ENCODE measurements at regions not wholly inside any gene's neighbourhood (a gene's known extent, or its start where the extent isn't known, plus 50 kb on each side); places are given as distances from the start of the nearest gene placed in this dataset.

DNA sequence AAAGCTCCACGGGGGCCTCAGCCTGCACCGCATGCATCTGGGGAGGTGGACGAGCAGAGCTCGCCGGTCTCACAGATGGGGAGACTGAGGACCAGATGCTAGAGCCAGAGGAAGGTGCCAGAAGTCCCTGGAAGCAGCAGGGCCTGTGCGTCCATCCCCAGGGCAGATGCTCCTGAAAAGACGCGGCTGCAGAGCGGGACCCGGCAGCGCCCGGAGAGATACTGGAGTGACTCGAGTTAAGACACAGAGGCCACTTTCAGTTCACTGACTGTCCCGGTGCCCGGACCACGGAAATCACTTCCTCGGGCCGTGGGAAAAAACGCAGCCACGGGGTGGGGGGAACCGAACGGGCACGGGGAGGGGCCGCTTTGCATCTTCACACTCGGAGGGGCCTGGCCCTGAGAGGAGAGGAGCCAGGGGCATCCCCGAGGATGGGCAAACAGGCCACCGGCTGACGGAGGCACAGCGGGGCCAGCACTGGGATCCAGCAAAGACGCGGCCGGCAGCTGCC, 85.4 kb downstream of the FOXL3 start:
- Histone ChIP-seq H3K27me3 (ENCODE audit: control insufficient read depth, insufficient read depth, low read length) (no peaks in the 10 kb centered on the region), H3K36me3 (ENCODE audit: control insufficient read depth, insufficient read depth, low read length) (no peaks in the 10 kb centered on the region), H3K4me3 (ENCODE audit: low read depth, low read length) (no peak overlapping the region)
- no peak for DNase-seq (ENCODE audit: low read depth)
- FAIRE-seq, result no peak
- TF ChIP-seq, protein P1, sequence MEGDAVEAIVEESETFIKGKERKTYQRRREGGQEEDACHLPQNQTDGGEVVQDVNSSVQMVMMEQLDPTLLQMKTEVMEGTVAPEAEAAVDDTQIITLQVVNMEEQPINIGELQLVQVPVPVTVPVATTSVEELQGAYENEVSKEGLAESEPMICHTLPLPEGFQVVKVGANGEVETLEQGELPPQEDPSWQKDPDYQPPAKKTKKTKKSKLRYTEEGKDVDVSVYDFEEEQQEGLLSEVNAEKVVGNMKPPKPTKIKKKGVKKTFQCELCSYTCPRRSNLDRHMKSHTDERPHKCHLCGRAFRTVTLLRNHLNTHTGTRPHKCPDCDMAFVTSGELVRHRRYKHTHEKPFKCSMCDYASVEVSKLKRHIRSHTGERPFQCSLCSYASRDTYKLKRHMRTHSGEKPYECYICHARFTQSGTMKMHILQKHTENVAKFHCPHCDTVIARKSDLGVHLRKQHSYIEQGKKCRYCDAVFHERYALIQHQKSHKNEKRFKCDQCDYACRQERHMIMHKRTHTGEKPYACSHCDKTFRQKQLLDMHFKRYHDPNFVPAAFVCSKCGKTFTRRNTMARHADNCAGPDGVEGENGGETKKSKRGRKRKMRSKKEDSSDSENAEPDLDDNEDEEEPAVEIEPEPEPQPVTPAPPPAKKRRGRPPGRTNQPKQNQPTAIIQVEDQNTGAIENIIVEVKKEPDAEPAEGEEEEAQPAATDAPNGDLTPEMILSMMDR (IDR thresholded peaks at IDR 0.05; ENCODE audit: insufficient read depth, low read length, severe bottlenecking), result no peak

DNA sequence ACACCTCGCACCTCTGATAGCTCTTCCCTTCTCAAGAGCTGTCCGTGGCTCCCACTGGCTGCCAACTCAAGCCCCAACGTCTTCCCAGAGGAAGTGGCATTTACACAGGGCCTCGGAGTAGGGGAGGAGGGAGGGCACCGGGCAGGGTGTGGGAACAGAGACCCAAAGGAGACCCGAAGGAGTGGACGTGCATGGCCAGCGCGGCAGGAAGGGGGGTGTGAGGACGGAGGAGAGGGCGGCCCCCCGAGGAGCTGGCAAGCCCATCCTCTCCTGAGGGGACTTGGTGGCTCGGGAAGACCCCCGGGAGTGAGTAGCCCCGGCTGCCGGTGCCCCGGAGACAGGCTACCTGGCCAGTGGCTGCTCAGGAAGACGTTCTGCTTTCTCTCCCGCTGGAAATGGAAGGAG, 85.9 kb downstream of the FOXL3 start:
- FAIRE-seq (no peak), DNase-seq (ENCODE audit: low read depth) (no peak)
- no peaks in the 10 kb centered on the region for H3K36me3 ChIP-seq (ENCODE audit: control insufficient read depth, insufficient read depth, low read length)
- no peak overlapping the region for H3K4me3 ChIP-seq (ENCODE audit: low read depth, low read length)
- TF ChIP-seq, protein P1 (IDR thresholded peaks at IDR 0.05; ENCODE audit: insufficient read depth, low read length, severe bottlenecking), result no peak
- no peaks in the 10 kb centered on the region for H3K27me3 ChIP-seq (ENCODE audit: control insufficient read depth, insufficient read depth, low read length)

DNA sequence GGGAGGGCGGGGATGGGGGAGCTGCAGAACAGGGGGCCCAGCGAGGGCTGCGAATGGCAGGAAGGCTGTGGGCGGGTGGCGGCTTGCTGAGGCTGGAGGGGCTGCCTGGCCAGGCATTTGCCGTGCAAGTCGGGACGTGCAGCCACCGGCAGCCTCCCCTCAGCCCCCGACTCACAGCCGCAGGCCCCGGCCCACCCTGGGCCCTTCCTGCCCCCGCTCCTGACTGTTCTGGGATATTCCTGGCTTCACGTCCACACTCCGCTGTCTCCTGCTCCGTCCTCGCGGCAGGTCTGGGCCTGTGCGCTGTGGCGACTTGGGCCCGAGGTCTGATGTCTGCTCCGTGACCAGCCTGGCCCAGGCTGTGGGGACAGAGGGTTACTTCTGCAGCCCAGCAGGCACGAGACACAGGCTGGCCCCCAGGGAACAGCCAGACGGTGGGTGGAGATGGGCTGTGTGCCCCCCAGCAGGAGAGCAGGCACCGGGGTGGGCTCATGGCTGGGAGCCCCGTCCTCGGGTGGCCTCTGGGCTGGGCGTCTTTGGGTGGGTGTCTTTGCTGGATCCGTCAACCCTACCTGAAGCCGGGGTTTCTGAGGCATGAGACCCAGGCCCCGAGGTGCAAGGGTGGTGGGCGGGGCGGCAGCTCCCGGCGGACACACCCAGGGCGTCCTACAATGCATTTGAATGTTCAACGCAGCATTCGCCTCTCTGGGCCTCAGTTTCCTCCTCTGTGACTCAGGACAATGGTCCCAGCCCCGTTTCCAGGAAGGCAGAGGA, 86.5 kb downstream of the FOXL3 start:
- FAIRE-seq, result no peak
- H3K27me3 ChIP-seq (ENCODE audit: control insufficient read depth, insufficient read depth, low read length), result no peaks in the 10 kb centered on the region
- peak; percentile 72 for DNase-seq (ENCODE audit: low read depth)
- H3K36me3 ChIP-seq (ENCODE audit: control insufficient read depth, insufficient read depth, low read length), result no peaks in the 10 kb centered on the region
- no peak overlapping the region for H3K4me3 ChIP-seq (ENCODE audit: low read depth, low read length)
- TF ChIP-seq, protein P1 (IDR thresholded peaks at IDR 0.05; ENCODE audit: insufficient read depth, low read length, severe bottlenecking), result no peak

DNA sequence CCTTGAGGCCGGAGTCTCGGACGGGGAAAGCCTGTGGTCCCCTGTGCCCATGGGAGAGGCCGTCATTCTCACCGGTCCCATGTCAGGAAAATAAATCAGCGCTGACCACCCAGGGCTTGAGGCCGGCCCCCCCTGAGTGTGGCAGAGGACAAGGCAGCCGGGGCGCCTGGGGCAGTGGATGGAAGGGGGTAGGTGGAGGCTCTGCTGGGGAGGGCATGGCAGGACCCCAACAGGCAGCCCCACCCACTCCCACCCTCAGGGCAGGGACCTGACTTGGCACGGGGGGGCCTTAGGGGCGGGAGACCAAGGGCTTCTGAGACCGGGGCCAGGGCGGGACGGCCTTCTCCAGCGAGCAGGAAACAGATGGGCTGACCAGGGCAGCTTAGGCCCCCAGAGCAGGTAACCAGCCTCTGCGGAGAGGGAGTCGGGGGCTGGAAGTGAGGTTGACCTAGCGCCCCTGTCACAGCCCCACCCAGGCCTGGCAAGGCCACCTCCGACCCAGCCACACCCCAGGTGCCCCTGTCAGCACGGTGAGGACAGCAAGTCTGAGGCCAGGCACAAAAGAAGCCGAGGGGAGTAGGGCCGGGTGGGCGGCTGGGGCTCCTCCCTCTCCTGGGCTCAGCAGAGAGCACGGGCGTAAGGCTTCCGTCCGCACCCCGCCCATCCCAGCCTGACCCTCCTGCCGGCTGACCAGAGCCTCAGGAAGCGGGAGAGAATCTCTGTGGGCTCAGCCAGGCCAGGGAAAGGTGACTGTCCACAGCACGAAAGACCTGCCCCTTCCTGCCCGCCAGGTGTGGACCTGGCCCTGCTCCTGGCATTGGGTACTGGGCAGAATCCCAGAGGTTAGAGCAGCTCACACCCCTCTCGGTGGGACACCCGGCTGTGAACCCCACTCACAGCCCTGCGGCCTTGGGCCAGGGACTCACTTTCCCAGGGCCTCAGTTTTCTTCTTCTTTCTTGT, 87.4 kb downstream of the FOXL3 start:
- DNase-seq (ENCODE audit: low read depth) (no peak), FAIRE-seq (no peak)
- H3K27me3 ChIP-seq (ENCODE audit: control insufficient read depth, insufficient read depth, low read length), result no peaks in the 10 kb centered on the region
- H3K4me3 ChIP-seq (ENCODE audit: low read depth, low read length), result no peak overlapping the region
- no peaks in the 10 kb centered on the region for H3K36me3 ChIP-seq (ENCODE audit: control insufficient read depth, insufficient read depth, low read length)
- TF ChIP-seq, protein P1 (IDR thresholded peaks at IDR 0.05; ENCODE audit: insufficient read depth, low read length, severe bottlenecking), result no peak

DNA sequence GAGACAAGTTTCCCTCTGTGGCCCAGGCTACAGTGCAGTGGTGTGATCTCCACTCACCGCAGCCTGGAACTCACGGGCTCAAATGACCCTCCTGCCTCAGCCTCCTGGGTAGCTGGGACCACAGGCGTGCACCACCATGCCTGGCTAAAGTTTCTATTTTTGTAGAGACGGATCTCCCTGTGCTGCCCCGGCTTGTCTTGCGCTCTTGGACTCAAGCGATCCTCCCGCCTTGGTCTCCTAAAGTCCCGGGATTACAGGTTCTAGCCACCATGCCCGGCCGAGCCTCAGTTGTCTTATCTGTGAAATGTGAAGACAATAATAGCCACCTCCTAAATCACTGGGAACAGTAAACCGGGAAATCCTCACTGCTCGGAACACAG, 88.1 kb downstream of the FOXL3 start:
- DNase-seq (ENCODE audit: low read depth), result no peak

More for the DNA sequence above, 88.1 kb downstream of the FOXL3 start:
- H3K4me3 ChIP-seq (ENCODE audit: low read depth, low read length), result no peak overlapping the region
- FAIRE-seq, result no peak
- no peaks in the 10 kb centered on the region for H3K27me3 ChIP-seq (ENCODE audit: control insufficient read depth, insufficient read depth, low read length)
- TF ChIP-seq, protein P1 (IDR thresholded peaks at IDR 0.05; ENCODE audit: insufficient read depth, low read length, severe bottlenecking), result no peak
- no peaks in the 10 kb centered on the region for H3K36me3 ChIP-seq (ENCODE audit: control insufficient read depth, insufficient read depth, low read length)
